ENCODE measurements at regions not wholly inside any gene's neighbourhood (a gene's known extent, or its start where the extent isn't known, plus 50 kb on each side); places are given as distances from the start of the nearest gene placed in this dataset.

GRCh38 chr14:101502761-101503392 lies 58.4 kb upstream of the DIO3 start:
- Histone ChIP-seq H3K27me3 (replicated peaks; ENCODE audit: control insufficient read depth, insufficient read depth, low read length) (no peaks in the 10 kb centered on the region; the same call in 1 of the 2 replicates), H3K36me3 (ENCODE audit: control insufficient read depth, insufficient read depth, low read length) (no peaks in the 10 kb centered on the region), H3K4me3 (replicated peaks; ENCODE audit: low read depth, low read length) (no peak overlapping the region)
- no peak for DNase-seq (ENCODE audit: extremely low read depth, insufficient read length)
- no peak for TF ChIP-seq CTCF (IDR thresholded peaks at IDR 0.05; ENCODE audit: insufficient read depth, low read length, poor library complexity, severe bottlenecking)

GRCh38 chr14:101503431-101504095 lies 57.7 kb upstream of the DIO3 start:
- DNase-seq (ENCODE audit: extremely low read depth, insufficient read length): no peak
- no peak overlapping the region for H3K4me3 ChIP-seq (replicated peaks; ENCODE audit: low read depth, low read length)
- no peaks in the 10 kb centered on the region for H3K36me3 ChIP-seq (ENCODE audit: control insufficient read depth, insufficient read depth, low read length)
- TF ChIP-seq CTCF (IDR thresholded peaks at IDR 0.05; ENCODE audit: insufficient read depth, low read length, poor library complexity, severe bottlenecking): no peak
- no peaks in the 10 kb centered on the region; the same call in 1 of the 2 replicates for H3K27me3 ChIP-seq (replicated peaks; ENCODE audit: control insufficient read depth, insufficient read depth, low read length)

GRCh38 chr14:101504096-101504948 lies 57.0 kb upstream of the DIO3 start:
- Histone ChIP-seq H3K36me3 (ENCODE audit: control insufficient read depth, insufficient read depth, low read length) (no peaks in the 10 kb centered on the region), H3K4me3 (replicated peaks; ENCODE audit: low read depth, low read length) (no peak overlapping the region), H3K27me3 (replicated peaks; ENCODE audit: control insufficient read depth, insufficient read depth, low read length) (no peaks in the 10 kb centered on the region; the same call in 1 of the 2 replicates)
- DNase-seq (ENCODE audit: extremely low read depth, insufficient read length): no peak
- TF ChIP-seq CTCF (IDR thresholded peaks at IDR 0.05; ENCODE audit: insufficient read depth, low read length, poor library complexity, severe bottlenecking): no peak

GRCh38 chr14:101505236-101505970 lies 55.9 kb upstream of the DIO3 start:
- H3K27me3 ChIP-seq (replicated peaks; ENCODE audit: control insufficient read depth, insufficient read depth, low read length): no peaks in the 10 kb centered on the region; the same call in 1 of the 2 replicates
- no peaks in the 10 kb centered on the region for H3K36me3 ChIP-seq (ENCODE audit: control insufficient read depth, insufficient read depth, low read length)
- H3K4me3 ChIP-seq (replicated peaks; ENCODE audit: low read depth, low read length): no peak overlapping the region
- TF ChIP-seq CTCF (IDR thresholded peaks at IDR 0.05; ENCODE audit: insufficient read depth, low read length, poor library complexity, severe bottlenecking): no peak
- DNase-seq (ENCODE audit: extremely low read depth, insufficient read length): no peak

- H3K4me3 ChIP-seq (replicated peaks; ENCODE audit: low read depth, low read length): no peak overlapping the region
- DNase-seq (ENCODE audit: extremely low read depth, insufficient read length): no peak
- H3K27me3 ChIP-seq (replicated peaks; ENCODE audit: control insufficient read depth, insufficient read depth, low read length): no peaks in the 10 kb centered on the region; the same call in 1 of the 2 replicates
- no peaks in the 10 kb centered on the region for H3K36me3 ChIP-seq (ENCODE audit: control insufficient read depth, insufficient read depth, low read length)
- no peak for TF ChIP-seq CTCF (IDR thresholded peaks at IDR 0.05; ENCODE audit: insufficient read depth, low read length, poor library complexity, severe bottlenecking)
Observed at GRCh38 chr14:101506211-101506925, 54.9 kb upstream of the DIO3 start.
